Astrocyte (in vitro differentiated cells and primary cell): ENCODE measurements at regions not wholly inside any gene's neighbourhood (a gene's known extent, or its start where the extent isn't known, plus 50 kb on each side); places are given as distances from the start of the nearest gene placed in this dataset.
"Not testable (repeated sequence)": the region's sequence is repeated elsewhere in the genome, so short reads cannot be mapped to it uniquely, and the experiment has no call there.

ENCODE experiments used
- DNase-seq: peaks from one replicate; pipeline ENCODE4 v3.0.0-alpha.2; 2010; ENCODE audit warnings: low read depth
- FAIRE-seq: peaks from 2 replicates; lab custom pipeline; 2011; peaks lifted over from hg19 to GRCh38; lab: Jason Lieb, UNC
- H2AFZ ChIP-seq: 2 replicates; pipeline ENCODE4 v1.6.0; 2012; ENCODE audit warnings: low read depth, low read length, inconsistent platforms
- H3K27ac ChIP-seq: 2 replicates; pipeline ENCODE4 v1.5.1; 2011; ENCODE audit warnings: low read depth, low read length, inconsistent platforms
- H3K27me3 ChIP-seq: 2 replicates; pipeline ENCODE4 v1.6.0; 2011; ENCODE audit warnings: low read length, inconsistent platforms; ENCODE audit not compliant: insufficient read depth
- H3K36me3 ChIP-seq: 2 replicates; pipeline ENCODE4 v1.5.1; 2011; ENCODE audit warnings: low read length, inconsistent platforms; ENCODE audit not compliant: insufficient read depth
- H3K4me1 ChIP-seq: 2 replicates; pipeline ENCODE4 v1.5.1; 2011; ENCODE audit warnings: low read length, inconsistent platforms; ENCODE audit not compliant: insufficient read depth
- H3K4me2 ChIP-seq: 2 replicates; pipeline ENCODE4 v1.6.0; 2012; ENCODE audit warnings: low read length, inconsistent platforms
- H3K4me3 ChIP-seq: 2 replicates; pipeline ENCODE4 v1.5.1; 2011; ENCODE audit warnings: low read depth, mild to moderate bottlenecking, low read length, inconsistent platforms; ENCODE audit not compliant: insufficient read depth
- H3K79me2 ChIP-seq: 2 replicates; pipeline ENCODE4 v1.6.0; 2012; ENCODE audit warnings: mild to moderate bottlenecking, low read length, inconsistent platforms; ENCODE audit not compliant: insufficient read depth
- H3K9ac ChIP-seq: 2 replicates; pipeline ENCODE4 v1.6.0; 2012; ENCODE audit warnings: mild to moderate bottlenecking, low read length, inconsistent platforms
- H3K9me3 ChIP-seq: 2 replicates; pipeline ENCODE4 v1.5.1; 2012; ENCODE audit warnings: low read depth, mild to moderate bottlenecking, low read length, inconsistent platforms; ENCODE audit not compliant: insufficient read depth
- H4K20me1 ChIP-seq: 2 replicates; pipeline ENCODE4 v1.6.0; 2012; ENCODE audit warnings: low read length, inconsistent platforms; ENCODE audit not compliant: insufficient read depth
- H3K27ac Mint-ChIP-seq: one replicate; pipeline ENCODE4 v1.8.0; 2021; ENCODE audit warnings: mild to moderate bottlenecking, mixed read lengths; ENCODE audit not compliant: unreplicated experiment
- H3K27me3 Mint-ChIP-seq: one replicate; pipeline ENCODE4 v1.8.0; 2021; ENCODE audit warnings: low read depth, mixed read lengths; ENCODE audit not compliant: unreplicated experiment
- H3K36me3 Mint-ChIP-seq: one replicate; pipeline ENCODE4 v1.8.0; 2021; ENCODE audit warnings: low read depth, mixed read lengths; ENCODE audit not compliant: unreplicated experiment
- H3K4me1 Mint-ChIP-seq: one replicate; pipeline ENCODE4 v1.8.0; 2021; ENCODE audit warnings: low read depth, mixed read lengths; ENCODE audit not compliant: unreplicated experiment
- H3K4me3 Mint-ChIP-seq: one replicate; pipeline ENCODE4 v1.8.0; 2021; ENCODE audit warnings: mild to moderate bottlenecking, moderate library complexity, mixed read lengths; ENCODE audit not compliant: unreplicated experiment
- H3K9me3 Mint-ChIP-seq: one replicate; pipeline ENCODE4 v1.8.0; 2021; ENCODE audit warnings: mild to moderate bottlenecking, mixed read lengths; ENCODE audit not compliant: unreplicated experiment
- CTCF ChIP-seq: IDR thresholded peaks from 2 replicates; pipeline ENCODE4 v1.5.1; 2011; ENCODE audit warnings: low read depth, mild to moderate bottlenecking, inconsistent platforms, low read length, moderate library complexity; ENCODE audit not compliant: insufficient read depth
- EZH2 ChIP-seq: IDR thresholded peaks from 2 replicates; pipeline ENCODE4 v1.6.1; 2012; ENCODE audit warnings: mild to moderate bottlenecking, low read length, inconsistent platforms; ENCODE audit not compliant: insufficient read depth

GRCh38 chr13:79898202-79898826, 417.4 kb downstream of the NDFIP2 start:
- Histone ChIP-seq H3K9me3 (no peaks in the 10 kb centered on the region), H3K36me3 (no peaks in the 10 kb centered on the region), H4K20me1 (no peaks in the 10 kb centered on the region), H3K4me3 (no peak overlapping the region), H3K27ac (no peak overlapping the region), H3K27me3 (no peaks in the 10 kb centered on the region), H3K4me1 (no peaks in the 10 kb centered on the region), H3K9ac (no peak overlapping the region), H3K79me2 (no peaks in the 10 kb centered on the region), H2AFZ (no peak overlapping the region), H3K4me2 (no peak overlapping the region)
- FAIRE-seq (no peak), DNase-seq (no peak)
- H3K27ac Mint-ChIP-seq = no peak overlapping the region
- H3K4me1 Mint-ChIP-seq = peaks cover 4% of the 10 kb centered on the region
- H3K27me3 Mint-ChIP-seq = no peaks in the 10 kb centered on the region
- TF ChIP-seq EZH2 = no peak
- no peak for TF ChIP-seq CTCF
- H3K9me3 Mint-ChIP-seq = no peaks in the 10 kb centered on the region
- no peaks in the 10 kb centered on the region for H3K36me3 Mint-ChIP-seq
- no peak overlapping the region for H3K4me3 Mint-ChIP-seq

GRCh38 chr13:79896851-79897250, 415.9 kb downstream of the NDFIP2 start:
- H3K27ac Mint-ChIP-seq = no peak overlapping the region
- Histone ChIP-seq H3K9me3 (no peaks in the 10 kb centered on the region), H3K27me3 (no peaks in the 10 kb centered on the region), H3K4me2 (no peak overlapping the region), H3K9ac (no peak overlapping the region), H2AFZ (no peak overlapping the region), H3K27ac (no peak overlapping the region), H3K36me3 (no peaks in the 10 kb centered on the region), H4K20me1 (no peaks in the 10 kb centered on the region), H3K79me2 (no peaks in the 10 kb centered on the region), H3K4me3 (no peak overlapping the region), H3K4me1 (no peaks in the 10 kb centered on the region)
- H3K4me3 Mint-ChIP-seq = no peak overlapping the region
- no peaks in the 10 kb centered on the region for H3K27me3 Mint-ChIP-seq
- no peaks in the 10 kb centered on the region for H3K36me3 Mint-ChIP-seq
- FAIRE-seq = no peak
- no peaks in the 10 kb centered on the region for H3K9me3 Mint-ChIP-seq
- DNase-seq = no peak
- TF ChIP-seq CTCF (no peak), EZH2 (no peak)
- peaks cover 4% of the 10 kb centered on the region for H3K4me1 Mint-ChIP-seq

- no peak overlapping the region for H3K9ac ChIP-seq
- H3K27me3 ChIP-seq = no peaks in the 10 kb centered on the region
- H3K79me2 ChIP-seq = no peaks in the 10 kb centered on the region
- H3K9me3 ChIP-seq = no peaks in the 10 kb centered on the region
- Mint-ChIP-seq H3K4me3 (no peak overlapping the region), H3K27me3 (no peaks in the 10 kb centered on the region), H3K4me1 (peaks cover 4% of the 10 kb centered on the region), H3K36me3 (no peaks in the 10 kb centered on the region), H3K9me3 (peaks cover 7% of the 10 kb centered on the region), H3K27ac (no peak overlapping the region)
- H3K4me2 ChIP-seq = no peak overlapping the region
- H3K4me3 ChIP-seq = no peak overlapping the region
- no peaks in the 10 kb centered on the region for H3K4me1 ChIP-seq
- H2AFZ ChIP-seq = no peak overlapping the region
- no peak overlapping the region for H3K27ac ChIP-seq
- DNase-seq (no peak), FAIRE-seq (no peak)
- no peaks in the 10 kb centered on the region for H3K36me3 ChIP-seq
- no peaks in the 10 kb centered on the region for H4K20me1 ChIP-seq
- no peak for TF ChIP-seq CTCF
- no peak for TF ChIP-seq EZH2
Measured at GRCh38 chr13:79895416-79895815, 414.5 kb downstream of the NDFIP2 start.

- H3K27ac ChIP-seq, H3K9me3 Mint-ChIP-seq: not testable (repeated sequence)
Measured at GRCh38 chr13:79887278-79887677, 406.3 kb downstream of the NDFIP2 start.

More at GRCh38 chr13:79887278-79887677, 406.3 kb downstream of the NDFIP2 start:
- H3K4me2 ChIP-seq, H3K4me1 ChIP-seq, H3K27me3 Mint-ChIP-seq, H3K27me3 ChIP-seq, H3K4me3 ChIP-seq, H3K9ac ChIP-seq, H3K79me2 ChIP-seq, H3K4me3 Mint-ChIP-seq, H3K36me3 ChIP-seq, H3K36me3 Mint-ChIP-seq, H4K20me1 ChIP-seq, FAIRE-seq, H3K4me1 Mint-ChIP-seq, DNase-seq, H2AFZ ChIP-seq, H3K9me3 ChIP-seq, H3K27ac Mint-ChIP-seq: not testable (repeated sequence)
